DND-41 (cell line): ENCODE measurements at regions not wholly inside any gene's neighbourhood (a gene's known extent, or its start where the extent isn't known, plus 50 kb on each side); places are given as distances from the start of the nearest gene placed in this dataset.

Experiments
- EZH2 ChIP-seq: IDR thresholded peaks from 3 replicates; pipeline ENCODE4 v1.6.1; 2012; ENCODE audit warnings: borderline replicate concordance, low read depth, mild to moderate bottlenecking, moderate library complexity, low read length, inconsistent platforms; ENCODE audit not compliant: severe bottlenecking
- TF ChIP-seq, protein P1 (sequence below): IDR thresholded peaks from 2 replicates; pipeline ENCODE4 v1.5.1; 2012; ENCODE audit warnings: borderline replicate concordance, low read length, moderate library complexity, mild to moderate bottlenecking; ENCODE audit not compliant: poor library complexity, severe bottlenecking; ENCODE audit errors: extremely low read depth

DNA sequence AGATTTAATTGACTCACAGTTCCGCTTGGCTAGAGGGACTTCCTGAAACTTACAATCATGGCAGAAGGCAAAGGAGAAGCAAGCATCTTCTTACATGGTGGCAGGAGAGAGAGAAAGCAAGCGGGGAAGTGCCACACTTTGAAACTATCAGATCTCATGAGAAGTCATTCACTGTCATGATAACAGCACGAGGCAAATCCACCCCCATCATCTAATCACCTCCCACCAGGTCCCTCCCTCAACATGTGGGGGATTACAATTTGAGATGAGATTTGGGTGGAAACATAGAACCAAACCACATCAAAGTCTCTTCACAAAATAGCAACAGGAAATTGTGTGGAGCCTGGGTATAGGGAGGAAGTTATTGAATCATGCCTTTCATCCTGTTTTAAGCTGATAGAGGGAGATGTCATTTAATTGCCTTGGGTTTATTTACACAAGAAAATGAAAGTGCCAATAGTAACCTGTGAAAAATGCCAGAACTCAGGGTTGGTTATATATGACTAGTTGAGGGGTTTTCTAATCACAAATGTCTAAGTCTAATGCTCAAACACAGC lies 624.8 kb upstream of the LMCD1 start:
- TF ChIP-seq, protein P1, sequence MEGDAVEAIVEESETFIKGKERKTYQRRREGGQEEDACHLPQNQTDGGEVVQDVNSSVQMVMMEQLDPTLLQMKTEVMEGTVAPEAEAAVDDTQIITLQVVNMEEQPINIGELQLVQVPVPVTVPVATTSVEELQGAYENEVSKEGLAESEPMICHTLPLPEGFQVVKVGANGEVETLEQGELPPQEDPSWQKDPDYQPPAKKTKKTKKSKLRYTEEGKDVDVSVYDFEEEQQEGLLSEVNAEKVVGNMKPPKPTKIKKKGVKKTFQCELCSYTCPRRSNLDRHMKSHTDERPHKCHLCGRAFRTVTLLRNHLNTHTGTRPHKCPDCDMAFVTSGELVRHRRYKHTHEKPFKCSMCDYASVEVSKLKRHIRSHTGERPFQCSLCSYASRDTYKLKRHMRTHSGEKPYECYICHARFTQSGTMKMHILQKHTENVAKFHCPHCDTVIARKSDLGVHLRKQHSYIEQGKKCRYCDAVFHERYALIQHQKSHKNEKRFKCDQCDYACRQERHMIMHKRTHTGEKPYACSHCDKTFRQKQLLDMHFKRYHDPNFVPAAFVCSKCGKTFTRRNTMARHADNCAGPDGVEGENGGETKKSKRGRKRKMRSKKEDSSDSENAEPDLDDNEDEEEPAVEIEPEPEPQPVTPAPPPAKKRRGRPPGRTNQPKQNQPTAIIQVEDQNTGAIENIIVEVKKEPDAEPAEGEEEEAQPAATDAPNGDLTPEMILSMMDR = no peak
- no peak for TF ChIP-seq EZH2
